ENCODE measurements at regions not wholly inside any gene's neighbourhood (a gene's known extent, or its start where the extent isn't known, plus 50 kb on each side); places are given as distances from the start of the nearest gene placed in this dataset.

DNA sequence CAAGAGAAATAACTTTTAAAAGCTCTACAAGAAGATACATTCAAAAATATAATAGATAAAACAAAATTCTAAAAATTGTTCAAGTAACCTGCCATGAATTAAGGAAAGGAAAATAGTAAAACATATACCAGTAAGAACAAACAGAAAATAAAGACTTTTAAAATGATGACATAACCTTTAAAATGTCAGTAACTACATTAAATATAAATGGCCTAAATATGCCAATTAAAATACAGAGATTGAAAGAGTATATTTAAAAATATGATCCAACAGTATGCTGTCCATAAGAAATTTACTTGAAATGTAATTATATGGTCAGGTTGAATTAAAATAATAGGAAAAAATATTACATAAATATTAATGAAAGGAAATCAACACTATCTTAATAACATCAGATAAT lies 911.7 kb upstream of the POU3F3 start:
- intact Hi-C loops (cut with micrococcal nuclease) = no loop called here

DNA sequence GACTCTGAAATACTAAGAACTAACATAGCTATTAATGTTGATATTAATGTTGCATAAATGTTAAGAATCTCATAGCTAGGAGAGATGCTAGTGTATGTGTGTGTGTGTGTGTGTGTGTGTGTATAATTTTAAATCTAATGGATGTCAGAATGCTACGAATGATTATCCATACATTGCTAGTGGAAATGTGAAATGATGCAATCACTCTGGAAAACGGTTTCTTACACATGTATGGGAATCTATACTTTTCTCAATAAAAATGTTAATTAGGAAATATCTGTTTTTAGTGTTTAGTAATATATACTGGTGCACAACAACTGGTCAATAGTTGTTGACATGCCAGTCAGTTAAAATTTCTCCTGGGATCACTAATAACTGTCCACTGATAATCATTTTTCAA lies 908.8 kb upstream of the POU3F3 start:
- intact Hi-C loops (cut with micrococcal nuclease) = no loop called here

DNA sequence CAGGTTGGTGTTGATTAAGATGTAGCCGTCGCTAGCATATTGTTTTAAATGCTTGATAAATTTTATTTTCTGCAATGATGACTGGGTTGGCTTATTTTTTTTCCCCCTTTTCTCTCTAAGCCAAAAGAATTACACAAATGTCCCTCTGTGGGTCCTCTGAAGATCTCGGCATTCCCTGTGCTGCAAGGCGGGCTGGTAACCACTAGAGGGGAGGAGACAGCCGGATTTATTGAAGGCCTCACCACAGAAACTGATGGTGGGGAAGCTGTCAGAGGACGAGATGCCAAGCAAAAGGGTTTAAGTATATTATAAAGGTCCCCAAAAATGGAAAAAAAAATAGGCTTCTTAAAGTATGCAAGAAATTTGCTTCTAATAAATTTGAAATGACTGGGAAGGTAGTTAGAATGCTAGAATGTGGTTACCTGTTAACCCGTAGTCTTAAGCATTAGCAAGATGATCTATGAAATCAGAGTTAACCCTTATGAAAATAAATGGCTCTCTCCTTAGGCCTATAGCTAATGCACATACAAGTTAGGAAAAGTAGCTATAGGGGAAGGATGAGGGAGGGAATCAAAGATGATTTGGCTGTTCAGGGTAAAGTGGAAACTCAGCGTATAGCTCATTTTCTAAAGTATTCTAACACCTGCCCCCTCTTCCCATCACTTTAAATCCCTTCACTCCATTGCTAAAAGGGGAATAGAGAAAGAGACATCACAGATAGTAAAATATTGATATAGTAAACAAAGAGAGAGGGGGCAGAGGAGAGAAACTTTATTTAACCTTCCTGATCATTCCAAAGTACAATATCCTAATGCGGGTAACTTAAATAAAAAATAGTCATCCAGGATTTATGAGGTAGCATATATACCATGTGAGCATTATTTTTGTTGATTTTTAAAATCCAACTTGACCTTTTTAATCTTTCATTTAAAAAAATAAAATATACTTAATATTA lies 894.5 kb upstream of the POU3F3 start:
- intact Hi-C loops (cut with micrococcal nuclease) = no loop called here

GRCh38 chr2:103960129-103960513 lies 893.8 kb upstream of the POU3F3 start:
- intact Hi-C loops (cut with micrococcal nuclease) = no loop called here

DNA sequence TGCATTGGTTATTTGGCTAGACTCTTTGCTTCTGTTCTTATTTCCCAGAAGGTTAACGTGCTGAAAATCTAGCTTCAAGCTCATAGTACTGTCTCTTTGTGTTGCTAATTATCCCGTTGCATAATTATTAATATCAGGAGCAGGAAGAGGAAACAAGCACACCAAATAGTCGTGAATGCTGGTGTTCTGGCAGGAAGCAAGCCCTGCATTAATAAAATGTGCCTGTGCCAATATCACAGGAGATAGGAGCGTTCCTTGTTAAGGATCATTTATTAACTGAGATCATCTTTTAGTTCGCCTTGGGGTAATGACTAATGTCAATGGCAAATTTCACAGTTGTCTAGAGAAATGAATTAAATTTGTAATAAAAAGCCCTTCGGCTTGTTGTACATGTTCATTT lies 893.0 kb upstream of the POU3F3 start:
- intact Hi-C loops (cut with micrococcal nuclease) = no loop called here

DNA sequence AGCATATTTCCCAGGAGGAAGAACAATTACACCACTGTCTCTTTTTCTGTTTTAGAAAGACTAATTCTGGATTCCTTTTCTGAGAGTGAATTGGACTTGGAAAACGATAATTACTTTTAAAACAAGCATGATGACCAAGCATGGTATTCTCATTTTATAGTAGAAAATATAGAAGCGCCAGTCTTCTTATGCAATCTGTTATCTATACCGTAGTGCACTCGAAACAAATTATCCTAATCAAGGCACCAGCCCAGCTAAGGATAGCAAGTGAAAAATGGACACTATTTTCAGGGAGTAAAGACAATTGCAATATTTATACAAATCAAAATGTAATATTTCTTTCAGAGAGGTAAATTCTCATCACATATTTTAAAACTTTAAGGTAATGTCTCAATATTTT lies 892.1 kb upstream of the POU3F3 start:
- intact Hi-C loops (cut with micrococcal nuclease) = no loop called here

DNA sequence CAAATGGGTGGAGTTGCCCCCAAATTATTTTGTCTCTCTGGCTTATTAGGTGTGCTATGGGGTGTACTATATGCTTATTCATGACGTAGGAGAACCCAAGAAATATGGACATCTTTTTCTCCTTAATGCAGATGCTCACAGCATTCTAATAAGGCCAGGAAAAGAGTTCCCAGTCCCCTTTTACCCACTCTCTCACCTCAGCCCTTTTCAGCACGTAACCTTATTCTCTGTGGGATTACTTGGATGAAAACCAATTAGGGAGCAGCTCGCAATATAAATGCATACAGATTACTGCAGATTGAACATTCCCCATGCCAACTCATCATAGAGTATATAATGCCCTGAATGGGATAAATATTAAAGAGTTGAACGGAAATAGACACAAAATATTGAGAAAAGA lies 891.2 kb upstream of the POU3F3 start:
- intact Hi-C loops (cut with micrococcal nuclease) = no loop called here

GRCh38 chr2:103963146-103963725 lies 890.7 kb upstream of the POU3F3 start:
- intact Hi-C loops (cut with micrococcal nuclease) = no loop called here

DNA sequence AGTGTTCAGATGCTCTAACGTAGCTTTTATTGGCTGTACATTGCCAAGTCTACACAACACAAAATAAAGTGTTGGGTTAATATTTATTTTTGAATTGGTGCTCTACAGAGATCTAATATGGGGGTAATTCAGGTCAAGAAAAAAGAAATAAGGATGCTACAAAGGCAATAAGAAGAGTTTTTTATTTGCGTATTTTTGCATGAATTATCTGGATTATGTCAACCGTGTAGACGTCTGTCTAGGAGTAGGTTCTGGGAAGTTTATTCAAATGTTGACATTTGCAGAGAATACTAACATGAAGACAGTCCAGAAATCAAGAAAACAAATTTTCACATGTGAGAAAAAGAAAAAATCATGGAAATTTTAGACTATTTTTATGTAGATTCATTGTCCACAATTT lies 876.7 kb upstream of the POU3F3 start:
- intact Hi-C loops (cut with micrococcal nuclease) = no loop called here

DNA sequence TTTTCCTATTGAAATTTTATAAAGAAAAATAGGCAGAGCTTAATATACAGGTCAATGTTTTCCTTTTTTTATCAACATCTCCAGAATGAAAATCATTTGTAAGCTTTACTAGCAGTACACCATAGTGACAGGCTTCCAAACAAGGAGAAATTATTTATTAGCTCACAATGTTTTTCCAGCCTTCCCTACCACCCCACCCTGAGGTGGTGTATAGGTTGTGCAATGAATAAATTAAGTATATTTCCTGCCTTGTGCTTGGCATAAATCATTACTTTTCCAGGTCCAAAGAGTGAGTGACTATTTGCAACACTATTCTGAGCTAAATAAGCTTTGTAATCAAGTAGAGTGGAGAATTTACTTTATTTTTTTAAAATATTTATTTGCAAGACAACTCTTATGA lies 876.2 kb upstream of the POU3F3 start:
- intact Hi-C loops (cut with micrococcal nuclease) = no loop called here

GRCh38 chr2:103980401-103980800 lies 873.5 kb upstream of the POU3F3 start:
- intact Hi-C loops (cut with micrococcal nuclease) = no loop called here

DNA sequence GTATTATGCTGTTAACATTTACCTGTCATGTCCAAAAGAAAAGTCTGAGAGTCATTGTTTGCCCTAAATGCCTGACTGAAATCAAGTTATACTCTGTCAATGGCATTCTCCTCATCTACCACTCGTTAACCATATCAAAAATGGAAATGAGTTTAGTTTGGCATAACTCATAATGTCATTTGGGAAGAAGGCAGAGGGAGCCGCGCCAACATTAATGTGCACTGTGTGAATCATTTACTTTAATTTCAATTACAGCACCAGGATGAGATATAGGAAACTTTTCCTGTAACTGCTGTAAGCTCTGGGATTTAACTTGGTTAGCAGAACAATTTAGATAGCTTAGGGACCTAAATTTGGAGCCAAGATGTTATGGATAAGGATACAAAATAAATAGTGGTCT lies 871.2 kb upstream of the POU3F3 start:
- intact Hi-C loops (cut with micrococcal nuclease) = no loop called here

- intact Hi-C loops (cut with micrococcal nuclease) = no loop called here
Observed at GRCh38 chr2:103986001-103986400, 867.9 kb upstream of the POU3F3 start.

- intact Hi-C loops (cut with micrococcal nuclease) = no loop called here
Observed at GRCh38 chr2:103991591-103991990, 862.3 kb upstream of the POU3F3 start.

- intact Hi-C loops (cut with micrococcal nuclease) = no loop called here
Observed at GRCh38 chr2:104004821-104005220, 849.1 kb upstream of the POU3F3 start.

DNA sequence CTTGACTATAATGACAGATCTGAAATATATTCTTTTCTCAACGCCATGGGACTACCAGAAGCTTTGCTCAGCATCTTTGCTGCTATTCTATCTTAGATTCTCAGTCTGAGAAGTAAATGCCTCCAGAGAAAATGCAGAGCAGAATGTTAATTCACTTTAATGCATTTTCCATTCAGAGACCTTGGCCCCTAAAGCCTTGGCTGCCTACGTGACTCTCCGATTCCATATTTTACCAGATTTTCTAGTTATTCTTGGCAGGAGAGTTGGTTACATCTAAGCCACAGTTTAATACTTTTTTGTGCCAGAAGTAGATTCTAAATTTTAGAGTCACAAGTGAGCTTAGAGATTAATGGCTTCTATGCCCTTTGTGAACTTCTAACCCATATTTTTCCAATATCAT lies 837.1 kb upstream of the POU3F3 start:
- intact Hi-C loops (cut with micrococcal nuclease) = no loop called here

DNA sequence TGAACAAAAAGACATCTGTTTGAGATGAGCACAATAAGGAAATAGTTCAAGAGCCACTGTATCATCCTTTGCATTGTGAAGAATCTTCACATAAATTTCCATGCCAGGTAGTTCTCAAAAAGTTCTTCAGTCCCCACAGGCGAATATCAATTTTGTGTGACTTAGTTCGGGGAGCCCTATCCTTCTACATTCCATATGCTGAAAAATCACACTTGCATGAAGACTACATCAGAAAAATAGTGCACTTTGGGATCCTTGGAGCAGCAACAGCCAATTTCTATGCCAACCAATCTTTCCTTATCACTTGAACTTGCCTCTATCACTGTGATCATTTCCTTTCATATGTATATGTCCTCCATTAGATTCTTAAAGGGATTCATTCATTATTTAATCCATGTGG lies 830.6 kb upstream of the POU3F3 start:
- intact Hi-C loops (cut with micrococcal nuclease) = no loop called here

DNA sequence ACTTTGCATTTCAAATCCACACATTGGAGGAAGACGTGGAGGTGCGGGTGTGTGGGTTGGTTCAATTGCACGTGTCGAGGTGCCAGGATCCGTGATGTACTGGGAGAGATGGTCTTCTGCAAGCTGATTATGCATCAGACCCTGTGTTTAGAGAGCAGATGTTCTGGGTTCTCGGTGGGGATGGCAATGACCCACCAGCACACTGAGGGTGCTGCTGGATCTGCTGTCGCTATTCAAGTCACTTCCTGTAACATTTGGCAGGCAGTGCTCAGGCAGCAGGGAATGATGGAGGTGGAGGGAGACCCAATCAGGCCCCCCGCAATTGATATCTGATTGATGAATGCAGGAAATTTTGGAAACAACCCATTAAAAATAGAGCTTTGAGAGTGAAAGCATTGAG lies 830.1 kb upstream of the POU3F3 start:
- intact Hi-C loops (cut with micrococcal nuclease) = no loop called here

DNA sequence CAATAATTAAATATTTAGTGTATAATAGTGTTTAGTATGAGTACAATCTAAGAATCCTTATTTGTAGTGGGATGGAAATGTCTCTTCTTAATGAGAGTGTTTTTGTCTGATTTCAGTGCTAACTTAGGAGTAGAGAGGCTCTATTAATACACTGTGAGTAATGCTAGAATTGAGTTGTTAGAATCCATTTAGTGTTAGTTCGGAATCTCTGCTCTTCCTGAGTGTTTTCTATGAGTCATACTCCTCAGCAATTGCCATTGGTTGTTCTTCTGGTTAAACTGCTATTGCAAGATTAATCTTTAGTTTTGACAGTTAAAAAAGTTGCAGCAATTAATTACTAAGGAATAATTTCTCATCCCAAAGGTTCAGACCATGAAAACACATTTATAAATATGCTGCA lies 828.6 kb upstream of the POU3F3 start:
- intact Hi-C loops (cut with micrococcal nuclease) = no loop called here

DNA sequence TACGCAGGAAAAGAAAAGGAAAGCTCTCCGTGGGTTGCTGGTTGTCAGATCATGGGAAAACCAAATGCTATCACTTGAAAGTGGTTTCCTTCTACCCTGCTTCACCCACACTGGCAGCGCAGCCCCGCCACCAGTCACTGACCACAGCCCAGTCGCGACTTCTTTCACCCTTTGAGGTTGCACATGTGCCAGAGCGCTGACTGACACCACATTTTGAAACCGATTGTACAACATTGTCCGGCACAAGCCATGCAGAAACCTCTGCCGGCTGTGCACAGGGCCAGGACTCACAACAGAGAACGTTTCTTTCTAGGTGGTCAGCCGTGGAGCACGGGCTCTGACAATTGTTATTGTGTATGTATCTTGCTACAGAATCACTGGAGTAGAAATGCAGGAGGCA lies 827.2 kb upstream of the POU3F3 start:
- intact Hi-C loops (cut with micrococcal nuclease) = no loop called here

DNA sequence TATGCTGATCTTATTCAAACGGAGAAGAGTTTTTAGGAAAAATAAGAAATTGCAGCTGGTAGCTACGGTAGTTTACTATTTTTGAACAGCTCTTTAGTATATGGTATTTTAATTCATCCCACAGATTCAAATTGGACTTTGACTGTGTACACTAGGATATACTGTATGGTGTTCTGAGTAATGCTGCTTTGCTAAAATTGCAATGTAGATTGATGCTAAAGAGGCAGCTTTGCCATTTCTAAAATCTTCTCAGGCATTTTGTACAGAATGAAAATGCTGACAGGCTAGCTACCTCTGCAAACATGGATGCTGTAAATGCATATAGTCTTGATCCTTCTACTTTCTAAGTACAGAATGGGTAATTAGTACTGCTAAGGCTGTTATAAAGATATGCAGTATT lies 826.6 kb upstream of the POU3F3 start:
- intact Hi-C loops (cut with micrococcal nuclease) = no loop called here

DNA sequence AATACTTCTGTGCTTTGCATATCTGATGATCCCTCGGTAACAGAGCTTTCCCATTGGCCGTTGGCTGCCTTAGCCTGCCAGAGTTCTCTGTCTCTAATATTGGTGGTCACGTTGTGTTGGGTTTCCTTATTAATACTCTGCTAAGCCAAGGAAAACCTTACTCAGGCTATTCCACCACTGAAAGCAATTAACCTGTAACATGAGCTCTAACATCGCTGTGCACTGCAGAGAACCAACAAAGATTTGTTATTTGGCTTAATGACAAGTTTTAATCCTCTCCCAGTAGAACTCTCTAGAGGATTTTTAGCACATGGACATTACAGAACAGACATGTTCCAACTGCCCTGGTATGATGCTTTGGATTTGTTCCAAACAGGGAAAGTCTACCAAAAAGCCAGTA lies 825.9 kb upstream of the POU3F3 start:
- intact Hi-C loops (cut with micrococcal nuclease) = no loop called here

GRCh38 chr2:104033399-104033798 lies 820.5 kb upstream of the POU3F3 start:
- intact Hi-C loops (cut with micrococcal nuclease) = no loop called here
